ENCODE measurements at regions not wholly inside any gene's neighbourhood (a gene's known extent, or its start where the extent isn't known, plus 50 kb on each side); places are given as distances from the start of the nearest gene placed in this dataset.

GRCh38 chr20:11391591-11391990 lies 526.1 kb upstream of the BTBD3 start:
- ChIA-PET CTCF (interaction anchor here (0.7 to 1.4 kb wide), 2 partner anchors 186 to 1830 kb away, joined by 3 read pairs; no protein-coding TSS in a partner anchor), POLR2A (no interaction called here)
- DNase-seq (ENCODE audit: low spot score), result no peak
- Mint-ChIP-seq H3K9me3 (peaks cover 30% of the 10 kb centered on the region), H3K4me3 (no peak overlapping the region), H3K27ac (no peak overlapping the region), H3K4me1 (peaks cover 5% of the 10 kb centered on the region), H3K36me3 (peaks cover 6% of the 10 kb centered on the region), H3K27me3 (ENCODE audit: low read depth) (no peaks in the 10 kb centered on the region)
- TF ChIP-seq ATF6 (CRISPR knock-in tag; IDR thresholded peaks at IDR 0.05), result no peak
- TF ChIP-seq MAX (CRISPR knock-in tag; IDR thresholded peaks at IDR 0.05), result no peak
- TF ChIP-seq CREB1 (CRISPR knock-in tag; IDR thresholded peaks at IDR 0.05), result no peak
- TF ChIP-seq ZNF512 (CRISPR knock-in tag; IDR thresholded peaks at IDR 0.05; ENCODE audit: borderline replicate concordance), result no peak
- no peak for TF ChIP-seq ZNF317 (CRISPR knock-in tag; IDR thresholded peaks at IDR 0.05; ENCODE audit: borderline replicate concordance, low read depth)
- TF ChIP-seq SMAD3 (CRISPR knock-in tag; IDR thresholded peaks at IDR 0.05; ENCODE audit: borderline replicate concordance), result no peak
- TF ChIP-seq NFATC4 (CRISPR knock-in tag; IDR thresholded peaks at IDR 0.05), result no peak
- TF ChIP-seq SMAD4 (CRISPR knock-in tag; IDR thresholded peaks at IDR 0.05), result no peak
- no peak for ATAC-seq

GRCh38 chr20:11394145-11394833 lies 523.4 kb upstream of the BTBD3 start:
- H3K9me3 Mint-ChIP-seq, result peaks cover 20% of the 10 kb centered on the region
- DNase-seq (ENCODE audit: low spot score) (no peak), ATAC-seq (no peak)
- TF ChIP-seq NFYB (CRISPR knock-in tag; conservative IDR thresholded peaks at IDR 0.05; ENCODE audit: low read depth), result no peak
- no peak for TF ChIP-seq JAZF1 (CRISPR knock-in tag; IDR thresholded peaks at IDR 0.05)
- no peak for TF ChIP-seq GRHL2 (CRISPR knock-in tag; IDR thresholded peaks at IDR 0.05; ENCODE audit: insufficient replicate concordance, severe bottlenecking)
- TF ChIP-seq PRRX2 (CRISPR knock-in tag; IDR thresholded peaks at IDR 0.05), result no peak
- no peak for TF ChIP-seq ZNF425 (CRISPR knock-in tag; conservative IDR thresholded peaks at IDR 0.05)
- no peak for TF ChIP-seq SMAD3 (CRISPR knock-in tag; IDR thresholded peaks at IDR 0.05; ENCODE audit: borderline replicate concordance)
- no peaks in the 10 kb centered on the region; the same call in 1 of the 2 replicates for H3K36me3 Mint-ChIP-seq
- no peak overlapping the region for H3K27ac Mint-ChIP-seq
- ChIA-PET POLR2A (no interaction called here), CTCF (no interaction called here)
- H3K4me1 Mint-ChIP-seq, result no peaks in the 10 kb centered on the region
- H3K27me3 Mint-ChIP-seq (ENCODE audit: low read depth), result no peaks in the 10 kb centered on the region
- H3K4me3 Mint-ChIP-seq, result no peak overlapping the region

- ATAC-seq, result no peak
- no peaks in the 10 kb centered on the region for H3K4me1 Mint-ChIP-seq
- no peak for DNase-seq (ENCODE audit: low spot score)
- ChIA-PET CTCF (no interaction called here), POLR2A (no interaction called here)
- no peak overlapping the region for H3K4me3 Mint-ChIP-seq
- no peak overlapping the region for H3K27ac Mint-ChIP-seq
- no peaks in the 10 kb centered on the region for H3K27me3 Mint-ChIP-seq (ENCODE audit: low read depth)
- H3K36me3 Mint-ChIP-seq, result no peaks in the 10 kb centered on the region
- H3K9me3 Mint-ChIP-seq, result peaks cover 15% of the 10 kb centered on the region
- no peak for TF ChIP-seq GTF2I (CRISPR knock-in tag; conservative IDR thresholded peaks at IDR 0.05)
- no peak for TF ChIP-seq ZNF281 (CRISPR knock-in tag; IDR thresholded peaks at IDR 0.05)
- no peak for TF ChIP-seq ZBTB43 (CRISPR knock-in tag; IDR thresholded peaks at IDR 0.05)
- TF ChIP-seq E2F5 (CRISPR knock-in tag; IDR thresholded peaks at IDR 0.05), result no peak
- TF ChIP-seq SP1 (CRISPR knock-in tag; conservative IDR thresholded peaks at IDR 0.05), result no peak
- no peak for TF ChIP-seq ZNF232 (CRISPR knock-in tag; IDR thresholded peaks at IDR 0.05)
- no peak for TF ChIP-seq ZNF121 (CRISPR knock-in tag; IDR thresholded peaks at IDR 0.05)
Measured at GRCh38 chr20:11395581-11395980, 522.1 kb upstream of the BTBD3 start.
